Fibroblast of skin of right quadriceps (primary cell): ENCODE measurements at regions not wholly inside any gene's neighbourhood (a gene's known extent, or its start where the extent isn't known, plus 50 kb on each side); places are given as distances from the start of the nearest gene placed in this dataset.

Source experiments
- DNase-seq: peaks from one replicate; pipeline ENCODE4 v3.0.0-alpha.2; 2013

GRCh38 chr9:116102596-116102995 lies 51.0 kb upstream of the PAPPA start:
- DNase-seq: no peak
